Testis (tissue), 2 donors: ENCODE measurements at regions not wholly inside any gene's neighbourhood (a gene's known extent, or its start where the extent isn't known, plus 50 kb on each side); places are given as distances from the start of the nearest gene placed in this dataset.

Experiments used
- DNase-seq: peaks from one replicate; pipeline ENCODE4 v3.0.0-alpha.2; 2019
- H3K27ac ChIP-seq, 2 donors: fragments of 200-600 bp; sonication (generic); one replicate each; pipeline ENCODE4 v1.5.1; 2019
- H3K27me3 ChIP-seq: fragments of 200-600 bp; sonication (generic); one replicate; pipeline ENCODE4 v1.5.1; 2019
- H3K36me3 ChIP-seq: fragments of 200-600 bp; sonication (generic); one replicate; pipeline ENCODE4 v1.5.1; 2017; ENCODE audit warnings: low read depth; ENCODE audit errors: missing control alignments
- H3K4me1 ChIP-seq: fragments of 200-600 bp; sonication (generic); one replicate; pipeline ENCODE4 v1.5.1; 2019
- H3K4me3 ChIP-seq, 2 donors: fragments of 200-600 bp; sonication (generic); one replicate each; pipeline ENCODE4 v1.5.1; 2017 to 2019
- H3K9me3 ChIP-seq: fragments of 200-600 bp; sonication (generic); one replicate; pipeline ENCODE4 v1.5.1; 2017
- CTCF ChIP-seq, 3 experiments: fragments of 450-650 bp in 2 of 3; fragments of 200-600 bp in 1 of 3; sonication (generic) in 1 of 3; IDR thresholded peaks; one replicate each; pipeline ENCODE4 v1.5.1; 2016 to 2019; ENCODE audit warnings: antibody characterized with exemption in 3 of 3, mild to moderate bottlenecking in 2 of 3, moderate library complexity in 1 of 3
- POLR2A ChIP-seq: fragments of 450-650 bp; IDR thresholded peaks from one replicate; pipeline ENCODE4 v1.6.1; 2017; ENCODE audit warnings: antibody characterized with exemption, mild to moderate bottlenecking, moderate library complexity
- WGBS, 2 donors: methylation state at CpG; one replicate each; pipeline ENCODE4 v1.1.5; 2018; 5-methylcytosine and 5-hydroxymethylcytosine counted together
- intact Hi-C: fragments of 100-400 bp; cut with DNase I; formaldehyde crosslinking; loops from one replicate; pipeline ENCODE4 v1.15.1; 2023; ENCODE audit warnings: low total_unique reads

- Histone ChIP-seq H3K36me3 (no peaks in the 10 kb centered on the region), H3K4me1 (no peaks in the 10 kb centered on the region), H3K9me3 (no peaks in the 10 kb centered on the region), H3K27ac (no peak overlapping the region), H3K27me3 (no peaks in the 10 kb centered on the region), H3K4me3 (no peak overlapping the region)
- DNase-seq: no peak
- 77 to 90% methylated on average over 9 to 10 of the region's 10 CpGs for WGBS, 2 donors
- no peak for TF ChIP-seq CTCF (IDR thresholded peaks at IDR 0.05)
- TF ChIP-seq POLR2A: no peak
- intact Hi-C loops: no loop called here
These were observed 898.3 kb downstream of the BRD1 start for GRCh38 chr22:48929276-48929790.

GRCh38 chr22:48927591-48927990, 900.1 kb downstream of the BRD1 start:
- Histone ChIP-seq H3K4me1 (no peaks in the 10 kb centered on the region), H3K9me3 (no peaks in the 10 kb centered on the region), H3K27me3 (no peaks in the 10 kb centered on the region), H3K27ac (no peak overlapping the region), H3K4me3 (no peak overlapping the region), H3K36me3 (no peaks in the 10 kb centered on the region)
- intact Hi-C loops: no loop called here
- WGBS, 2 donors: 83 to 91% methylated on average over 13 of the region's 13 CpGs
- no peak for DNase-seq
- TF ChIP-seq CTCF (IDR thresholded peaks at IDR 0.05) (no peak), POLR2A (no peak)

- no peaks in the 10 kb centered on the region for H3K27me3 ChIP-seq
- no peaks in the 10 kb centered on the region for H3K4me1 ChIP-seq
- no peak overlapping the region for H3K27ac ChIP-seq
- intact Hi-C loops: no loop called here
- TF ChIP-seq POLR2A: no peak
- TF ChIP-seq CTCF (IDR thresholded peaks at IDR 0.05): no peak
- H3K4me3 ChIP-seq: no peak overlapping the region
- no peaks in the 10 kb centered on the region for H3K36me3 ChIP-seq
- H3K9me3 ChIP-seq: no peaks in the 10 kb centered on the region
- no peak for DNase-seq
- 63 to 84% methylated on average over 7 to 11 of the region's 11 CpGs for WGBS, 2 donors
These were observed 901.0 kb downstream of the BRD1 start for GRCh38 chr22:48926643-48927042.

GRCh38 chr22:48926136-48926535, 901.5 kb downstream of the BRD1 start:
- TF ChIP-seq POLR2A: no peak
- TF ChIP-seq CTCF (IDR thresholded peaks at IDR 0.05): no peak
- WGBS, 2 donors: 60 to 62% methylated on average over 3 of the region's 3 CpGs

GRCh38 chr22:48925450-48925849, 902.2 kb downstream of the BRD1 start:
- intact Hi-C loops: no loop called here
- TF ChIP-seq CTCF (IDR thresholded peaks at IDR 0.05) (no peak), POLR2A (no peak)
- Histone ChIP-seq H3K27ac (no peak overlapping the region), H3K4me3 (no peak overlapping the region), H3K27me3 (no peaks in the 10 kb centered on the region), H3K9me3 (no peaks in the 10 kb centered on the region), H3K4me1 (no peaks in the 10 kb centered on the region), H3K36me3 (no peaks in the 10 kb centered on the region)
- DNase-seq: no peak
- 88% methylated on average over 5 of the region's 5 CpGs for WGBS, 2 donors

More at GRCh38 chr22:48926136-48926535, 901.5 kb downstream of the BRD1 start:
- Histone ChIP-seq H3K36me3 (no peaks in the 10 kb centered on the region), H3K4me1 (no peaks in the 10 kb centered on the region), H3K27me3 (no peaks in the 10 kb centered on the region), H3K27ac (no peak overlapping the region), H3K4me3 (no peak overlapping the region), H3K9me3 (no peaks in the 10 kb centered on the region)
- DNase-seq: no peak
- intact Hi-C loops: no loop called here
